SK-N-SH treated with all-trans-retinoic acid at 6 μM for 48 hours (cell line): ENCODE measurements at regions not wholly inside any gene's neighbourhood (a gene's known extent, or its start where the extent isn't known, plus 50 kb on each side); places are given as distances from the start of the nearest gene placed in this dataset.

Experiments used
- BACH2 ChIP-seq: fragments of 250-450 bp; sonication (Bioruptor Pico); IDR thresholded peaks from 2 replicates; pipeline ENCODE4 v1.9.0; 2021; ENCODE audit warnings: mild to moderate bottlenecking, borderline replicate concordance
- CREB5 ChIP-seq: fragments of 250-450 bp; sonication (Bioruptor Pico); IDR thresholded peaks from 2 replicates; pipeline ENCODE4 v1.5.1; 2020; ENCODE audit warnings: low read depth, mild to moderate bottlenecking, moderate library complexity
- CSDC2 ChIP-seq: fragments of 250-450 bp; sonication (Bioruptor Pico); IDR thresholded peaks from 2 replicates; pipeline ENCODE4 v1.5.0; 2020; ENCODE audit warnings: mild to moderate bottlenecking, moderate library complexity
- CSRNP3 ChIP-seq: fragments of 250-450 bp; sonication (Bioruptor Pico); IDR thresholded peaks from 2 replicates; pipeline ENCODE4 v1.5.1; 2021; ENCODE audit warnings: mild to moderate bottlenecking, moderate library complexity
- GLIS3 ChIP-seq: fragments of 250-450 bp; sonication (Bioruptor Pico); IDR thresholded peaks from 2 replicates; pipeline ENCODE4 v1.5.0; 2020; ENCODE audit warnings: mild to moderate bottlenecking, moderate library complexity
- ISL1 ChIP-seq: fragments of 250-450 bp; sonication (Bioruptor Pico); IDR thresholded peaks from 2 replicates; pipeline ENCODE4 v2.1.2; 2022; ENCODE audit warnings: mild to moderate bottlenecking, moderate library complexity
- PATZ1 ChIP-seq: fragments of 250-450 bp; sonication (Bioruptor Pico); IDR thresholded peaks from 2 replicates; pipeline ENCODE4 v1.8.0; 2020; ENCODE audit warnings: mild to moderate bottlenecking, moderate library complexity, borderline replicate concordance
- PPARA ChIP-seq: fragments of 250-450 bp; sonication (Bioruptor Pico); IDR thresholded peaks from 2 replicates; pipeline ENCODE4 v1.5.0; 2020; ENCODE audit warnings: mild to moderate bottlenecking, borderline replicate concordance
- ZC3H10 ChIP-seq: fragments of 250-450 bp; sonication (Bioruptor Pico); IDR thresholded peaks from 2 replicates; pipeline ENCODE4 v1.5.1; 2021; ENCODE audit warnings: mild to moderate bottlenecking, moderate library complexity
- ZFP3 ChIP-seq: fragments of 250-450 bp; sonication (Bioruptor Pico); IDR thresholded peaks from 2 replicates; pipeline ENCODE4 v1.5.0; 2020; ENCODE audit warnings: mild to moderate bottlenecking, moderate library complexity
- ZFP30 ChIP-seq: fragments of 450-650 bp; formaldehyde crosslinking; IDR thresholded peaks from 2 replicates; pipeline ENCODE4 v1.5.0; 2022; ENCODE audit warnings: mild to moderate bottlenecking, moderate library complexity
- ZNF70 ChIP-seq: fragments of 450-650 bp; formaldehyde crosslinking; IDR thresholded peaks from 2 replicates; pipeline ENCODE4 v1.5.0; 2020; ENCODE audit warnings: mild to moderate bottlenecking, moderate library complexity
- ZNF8 ChIP-seq: fragments of 450-650 bp; formaldehyde crosslinking; IDR thresholded peaks from 2 replicates; pipeline ENCODE4 v1.5.0; 2020; ENCODE audit warnings: mild to moderate bottlenecking, moderate library complexity

- TF ChIP-seq CSRNP3 (CRISPR knock-in tag) (no peak), PATZ1 (CRISPR knock-in tag) (no peak), ZFP3 (CRISPR knock-in tag) (no peak), ZNF8 (no peak), CREB5 (CRISPR knock-in tag) (no peak), ISL1 (no peak), BACH2 (CRISPR knock-in tag) (no peak), PPARA (CRISPR knock-in tag) (no peak), ZC3H10 (CRISPR knock-in tag) (no peak), CSDC2 (CRISPR knock-in tag) (no peak), GLIS3 (CRISPR knock-in tag) (no peak), ZFP30 (no peak), ZNF70 (CRISPR knock-in tag) (no peak)
Measured at GRCh38 chr20:22315771-22316170, 268.6 kb downstream of the FOXA2 start.
